ENCODE measurements at regions not wholly inside any gene's neighbourhood (a gene's known extent, or its start where the extent isn't known, plus 50 kb on each side); places are given as distances from the start of the nearest gene placed in this dataset.

GRCh38 chr6:120620900-120621299 lies 713.4 kb downstream of the TBC1D32 start:
- H3K36me3 ChIP-seq (replicated peaks in 1 of 2; ENCODE audit: control insufficient read depth in 1 of 2, insufficient read depth in 2 of 2, low read length in 1 of 2) = no peaks in the 10 kb centered on the region
- no peaks in the 10 kb centered on the region for H3F3A ChIP-seq (replicated peaks; ENCODE audit: insufficient read depth)
- H3K27me3 ChIP-seq (ENCODE audit: insufficient read depth) = no peaks in the 10 kb centered on the region
- ChIA-PET POLR2A (no interaction called here), CTCF (no interaction called here)
- H3K9me2 ChIP-seq = no peaks in the 10 kb centered on the region
- no peak overlapping the region for H3K4me2 ChIP-seq
- no peaks in the 10 kb centered on the region for H4K20me1 ChIP-seq (ENCODE audit: insufficient read depth)
- H3K79me2 ChIP-seq (ENCODE audit: insufficient read depth) = no peaks in the 10 kb centered on the region
- TF ChIP-seq FOXJ3 (CRISPR knock-in tag; IDR thresholded peaks at IDR 0.05) = no peak
- TF ChIP-seq PBX3 (IDR thresholded peaks at IDR 0.05) = no peak
- no peak for TF ChIP-seq GABPA (IDR thresholded peaks at IDR 0.05; ENCODE audit: low read depth)
- no peak for TF ChIP-seq POLR2AphosphoS5 (IDR thresholded peaks at IDR 0.05; ENCODE audit: low read depth, low read length)
- no peak for TF ChIP-seq REST (IDR thresholded peaks at IDR 0.05; ENCODE audit: low read depth, low read length)
- TF ChIP-seq RCOR1 (IDR thresholded peaks at IDR 0.05; ENCODE audit: low read length) = no peak
- TF ChIP-seq EP300 (IDR thresholded peaks at IDR 0.05; ENCODE audit: borderline replicate concordance in 1 of 2, low read depth in 1 of 2, low read length in 1 of 2) = no peak
- no peaks in the 10 kb centered on the region for H3K4me1 ChIP-seq (ENCODE audit: control insufficient read depth in 1 of 2, insufficient read depth in 2 of 2, low read depth in 1 of 2, low read length in 1 of 2)
- no peak overlapping the region for H3K4me3 ChIP-seq (ENCODE audit: low read depth in 2 of 2, low read length in 1 of 2)
- DNase-seq = no peak
- no peak overlapping the region for H2AFZ ChIP-seq (ENCODE audit: low read depth)
- no peak overlapping the region for H3K9ac ChIP-seq
- no peak overlapping the region for H3K27ac ChIP-seq (ENCODE audit: low read depth in 2 of 2, low read length in 1 of 2)
- H3K9me3 ChIP-seq = no peaks in the 10 kb centered on the region
- 34% methylated on average over 1 of the region's 1 CpG for WGBS (ENCODE audit: low lambda C conversion rate)

GRCh38 chr6:120615238-120615637 lies 719.0 kb downstream of the TBC1D32 start:
- no peak for TF ChIP-seq GATA2 (CRISPR knock-in tag; IDR thresholded peaks at IDR 0.05)
- H3K9me2 ChIP-seq = no peaks in the 10 kb centered on the region
- H3K4me2 ChIP-seq = no peak overlapping the region
- WGBS (ENCODE audit: low lambda C conversion rate) = 31% methylated on average over 3 of the region's 3 CpGs
- H3K4me1 ChIP-seq (ENCODE audit: control insufficient read depth in 1 of 2, insufficient read depth in 2 of 2, low read depth in 1 of 2, low read length in 1 of 2) = no peaks in the 10 kb centered on the region
- H3K27ac ChIP-seq (ENCODE audit: low read depth in 2 of 2, low read length in 1 of 2) = no peak overlapping the region
- H3K79me2 ChIP-seq (ENCODE audit: insufficient read depth) = no peaks in the 10 kb centered on the region
- H3K9me3 ChIP-seq = no peaks in the 10 kb centered on the region; the same call in 1 of the 2 replicates
- H2AFZ ChIP-seq (ENCODE audit: low read depth) = no peak overlapping the region
- H3K4me3 ChIP-seq (ENCODE audit: low read depth in 2 of 2, low read length in 1 of 2) = no peak overlapping the region
- no peaks in the 10 kb centered on the region for H3K36me3 ChIP-seq (replicated peaks in 1 of 2; ENCODE audit: control insufficient read depth in 1 of 2, insufficient read depth in 2 of 2, low read length in 1 of 2)
- H3K9ac ChIP-seq = no peak overlapping the region
- no peaks in the 10 kb centered on the region for H3F3A ChIP-seq (replicated peaks; ENCODE audit: insufficient read depth)
- DNase-seq = no peak
- ChIA-PET CTCF (no interaction called here), POLR2A (no interaction called here)
- H3K27me3 ChIP-seq (ENCODE audit: insufficient read depth) = no peaks in the 10 kb centered on the region
- no peaks in the 10 kb centered on the region for H4K20me1 ChIP-seq (ENCODE audit: insufficient read depth)
